MM.1S (cell line): ENCODE measurements at regions not wholly inside any gene's neighbourhood (a gene's known extent, or its start where the extent isn't known, plus 50 kb on each side); places are given as distances from the start of the nearest gene placed in this dataset.

ENCODE experiments used
- EZH2 ChIP-seq: fragments of 300-600 bp; sonication (generic); optimal IDR thresholded peaks from 2 replicates; pipeline ENCODE3; 2017; ENCODE audit warnings: low read depth, mild to moderate bottlenecking, antibody characterized with exemption, low read length, mixed read lengths
- EZH2phosphoT487 ChIP-seq: fragments of 300-600 bp; sonication (generic); IDR thresholded peaks from 2 replicates; pipeline ENCODE4 v1.6.1; 2018; ENCODE audit warnings: antibody characterized with exemption, low read length
- TF ChIP-seq, protein P1 (sequence below): fragments of 300-600 bp; sonication (generic); IDR thresholded peaks from 2 replicates; pipeline ENCODE4 v1.5.1; 2016; ENCODE audit warnings: antibody characterized with exemption, low read length, mixed read lengths

DNA sequence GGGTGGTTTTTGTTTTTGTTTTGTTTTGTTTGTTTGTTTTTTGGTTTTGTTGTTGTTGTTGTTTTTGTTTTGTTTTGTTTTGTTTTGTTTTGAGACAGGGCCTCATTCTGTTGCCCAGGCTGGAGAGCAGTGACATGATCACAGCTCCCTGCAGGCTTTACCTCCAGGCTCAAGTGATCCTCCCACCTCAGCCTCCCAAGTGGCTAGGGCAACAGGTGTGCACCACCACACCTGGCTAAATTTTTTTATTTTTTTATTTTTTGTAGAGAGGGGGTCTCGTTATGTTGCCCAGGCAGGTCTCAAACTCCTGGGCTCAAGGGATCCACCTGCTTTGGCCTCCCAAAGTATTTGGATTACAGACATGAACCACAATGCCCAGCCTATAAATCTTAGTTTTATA, 115.9 kb upstream of the NFE2L3 start:
- TF ChIP-seq, protein P1, sequence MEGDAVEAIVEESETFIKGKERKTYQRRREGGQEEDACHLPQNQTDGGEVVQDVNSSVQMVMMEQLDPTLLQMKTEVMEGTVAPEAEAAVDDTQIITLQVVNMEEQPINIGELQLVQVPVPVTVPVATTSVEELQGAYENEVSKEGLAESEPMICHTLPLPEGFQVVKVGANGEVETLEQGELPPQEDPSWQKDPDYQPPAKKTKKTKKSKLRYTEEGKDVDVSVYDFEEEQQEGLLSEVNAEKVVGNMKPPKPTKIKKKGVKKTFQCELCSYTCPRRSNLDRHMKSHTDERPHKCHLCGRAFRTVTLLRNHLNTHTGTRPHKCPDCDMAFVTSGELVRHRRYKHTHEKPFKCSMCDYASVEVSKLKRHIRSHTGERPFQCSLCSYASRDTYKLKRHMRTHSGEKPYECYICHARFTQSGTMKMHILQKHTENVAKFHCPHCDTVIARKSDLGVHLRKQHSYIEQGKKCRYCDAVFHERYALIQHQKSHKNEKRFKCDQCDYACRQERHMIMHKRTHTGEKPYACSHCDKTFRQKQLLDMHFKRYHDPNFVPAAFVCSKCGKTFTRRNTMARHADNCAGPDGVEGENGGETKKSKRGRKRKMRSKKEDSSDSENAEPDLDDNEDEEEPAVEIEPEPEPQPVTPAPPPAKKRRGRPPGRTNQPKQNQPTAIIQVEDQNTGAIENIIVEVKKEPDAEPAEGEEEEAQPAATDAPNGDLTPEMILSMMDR = no peak
- no peak for TF ChIP-seq EZH2
- TF ChIP-seq EZH2phosphoT487 = no peak
